Suppressor macrophage (primary cell): ENCODE measurements at regions not wholly inside any gene's neighbourhood (a gene's known extent, or its start where the extent isn't known, plus 50 kb on each side); places are given as distances from the start of the nearest gene placed in this dataset.
"Not testable (repeated sequence)": the region's sequence is repeated elsewhere in the genome, so short reads cannot be mapped to it uniquely, and the experiment has no call there.

ENCODE experiments used
- DNase-seq, 4 experiments: peaks; one replicate each; pipeline ENCODE4 v3.0.0-alpha.2; 2020 to 2022

DNA sequence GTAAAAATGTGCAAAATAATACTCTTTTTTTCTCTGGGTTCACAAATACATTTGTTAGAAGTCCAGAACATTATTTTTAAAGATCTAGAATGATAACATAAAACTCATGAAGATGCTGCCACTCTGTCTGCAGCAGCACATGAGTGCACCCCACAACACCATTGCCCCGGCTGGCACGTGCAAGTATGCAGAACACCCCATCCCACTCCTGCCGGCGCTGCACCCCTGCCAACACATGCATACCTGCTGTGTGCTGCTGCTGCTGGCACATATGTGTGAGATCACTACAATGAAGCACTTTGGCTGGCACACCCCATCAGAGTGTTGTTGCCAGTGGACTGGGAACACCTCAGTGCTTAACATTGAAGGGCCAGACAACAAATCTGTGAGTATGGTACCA is 129.1 kb downstream of the CCT8L2 start:
- DNase-seq, result not testable (repeated sequence)

- not testable (repeated sequence) for DNase-seq
Observed at GRCh38 chr22:16447451-16447850, 145.2 kb downstream of the CCT8L2 start.

- DNase-seq, result peak in 1 of 4 experiments; percentile 3
Observed at GRCh38 chr22:16446755-16447440, 145.7 kb downstream of the CCT8L2 start.

DNA sequence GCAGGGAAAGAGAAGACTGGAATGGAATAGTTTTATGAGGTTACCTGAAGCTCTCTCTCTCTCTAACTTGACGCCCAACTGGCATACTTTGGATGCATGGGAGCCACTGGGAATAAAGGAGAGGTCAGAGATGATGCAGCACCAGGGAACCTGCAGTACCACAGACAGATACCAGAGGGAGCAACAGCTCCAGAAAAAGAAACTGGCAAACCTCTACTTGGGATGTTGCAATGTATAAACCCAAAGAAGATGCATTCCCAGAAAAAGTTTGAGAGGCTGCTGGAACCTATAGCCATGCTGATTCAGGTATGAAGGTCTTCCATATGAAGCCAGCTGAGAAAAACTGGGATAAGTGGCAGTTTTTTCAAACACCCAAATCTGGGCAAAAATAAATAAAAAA is 151.6 kb downstream of the CCT8L2 start:
- DNase-seq, result not testable (repeated sequence)

DNA sequence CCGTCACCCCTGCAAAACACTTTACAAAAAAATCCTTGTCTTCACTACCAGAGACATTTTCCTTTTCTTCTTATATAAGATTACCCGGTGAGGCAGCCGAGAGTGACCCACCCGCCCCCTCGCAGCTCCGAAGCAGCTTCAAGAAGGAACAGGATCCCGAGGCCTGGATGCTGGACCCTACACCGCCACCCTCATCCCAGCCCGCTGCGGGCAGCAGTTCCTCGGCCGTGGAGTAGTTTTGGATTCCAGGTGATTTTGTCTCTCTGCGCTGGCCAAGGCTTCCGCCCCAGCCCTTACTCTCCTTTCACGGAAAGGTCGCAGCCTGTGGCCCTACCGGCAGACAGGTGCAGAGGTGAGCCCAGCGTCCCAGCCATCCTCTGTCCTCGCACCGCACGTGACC is 169.1 kb downstream of the CCT8L2 start:
- not testable (repeated sequence) for DNase-seq

GRCh38 chr22:16417498-16417897 is 175.1 kb downstream of the CCT8L2 start:
- DNase-seq, result not testable (repeated sequence)

DNA sequence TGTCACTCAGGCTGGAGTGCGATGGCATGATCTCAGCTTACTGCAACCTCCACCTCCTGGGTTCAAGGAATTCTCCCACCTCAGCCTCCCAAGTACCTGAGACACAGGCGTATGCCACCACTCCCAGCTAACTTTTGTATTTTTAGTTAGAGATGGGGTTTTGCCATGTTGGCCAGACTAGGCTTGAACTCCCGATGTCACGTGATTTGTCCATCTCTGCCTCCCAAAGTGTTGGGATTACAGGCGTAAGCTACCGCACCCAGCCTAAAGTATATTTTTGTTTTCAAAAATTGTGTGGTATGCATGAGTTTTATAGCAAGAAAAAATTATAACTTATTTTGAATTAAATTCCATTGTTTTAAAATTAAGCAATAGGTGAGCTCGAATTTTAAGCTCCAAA is 188.0 kb downstream of the CCT8L2 start:
- DNase-seq, result not testable (repeated sequence)

- not testable (repeated sequence) for DNase-seq
Observed at GRCh38 chr22:16403661-16404060, 188.9 kb downstream of the CCT8L2 start.

DNA sequence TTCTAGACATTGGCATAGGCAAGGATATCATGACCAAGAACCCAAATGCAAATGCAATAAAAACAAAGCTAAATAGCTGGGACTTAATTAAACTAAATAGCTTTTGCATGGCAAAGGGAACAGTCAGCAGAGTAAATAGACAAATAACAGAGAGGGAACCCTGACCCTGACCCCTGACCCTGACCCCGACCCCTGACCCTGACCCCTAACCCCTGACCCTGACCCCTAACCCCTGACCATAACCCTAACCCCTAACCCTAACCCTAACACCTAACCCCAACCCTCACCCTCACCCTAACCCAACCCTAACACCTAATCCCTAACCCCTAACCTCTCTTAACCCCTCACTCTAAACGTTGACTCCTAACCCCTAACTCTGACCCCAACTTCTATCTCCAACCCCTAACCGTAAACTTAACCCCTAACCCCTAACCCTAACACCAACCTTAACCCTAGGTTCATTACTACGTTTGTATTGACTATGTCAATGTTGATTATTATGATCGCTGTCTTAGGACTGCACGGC is 189.7 kb downstream of the CCT8L2 start:
- not testable (repeated sequence) for DNase-seq

GRCh38 chr22:16393476-16393875 is 199.1 kb downstream of the CCT8L2 start:
- DNase-seq, result not testable (repeated sequence)

DNA sequence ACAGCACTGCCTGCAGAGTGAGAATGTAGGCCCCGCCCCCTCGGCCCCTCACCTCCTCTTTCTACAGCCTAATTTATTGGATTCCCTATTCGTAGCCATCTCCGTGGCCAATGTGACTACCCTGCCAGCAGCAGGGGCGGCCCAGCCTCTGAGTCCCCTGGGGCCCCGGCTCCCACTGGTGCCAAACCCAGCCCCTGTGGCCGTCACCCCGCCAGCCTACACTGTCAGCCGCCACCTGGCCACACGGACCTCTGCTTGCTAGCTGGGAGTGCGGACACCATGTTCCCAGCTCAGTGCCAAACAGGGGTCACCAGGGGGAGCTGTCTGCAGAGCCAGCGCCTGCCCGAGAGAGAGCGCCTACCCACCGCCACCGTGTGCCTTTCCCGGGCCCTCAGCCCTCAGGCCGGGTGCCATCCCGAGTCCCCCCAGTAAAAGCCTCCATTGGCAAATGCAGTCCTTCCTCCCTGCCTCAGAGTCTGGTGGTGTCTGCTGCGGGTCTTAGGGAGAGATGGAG is 201.1 kb downstream of the CCT8L2 start:
- DNase-seq, result not testable (repeated sequence)

DNA sequence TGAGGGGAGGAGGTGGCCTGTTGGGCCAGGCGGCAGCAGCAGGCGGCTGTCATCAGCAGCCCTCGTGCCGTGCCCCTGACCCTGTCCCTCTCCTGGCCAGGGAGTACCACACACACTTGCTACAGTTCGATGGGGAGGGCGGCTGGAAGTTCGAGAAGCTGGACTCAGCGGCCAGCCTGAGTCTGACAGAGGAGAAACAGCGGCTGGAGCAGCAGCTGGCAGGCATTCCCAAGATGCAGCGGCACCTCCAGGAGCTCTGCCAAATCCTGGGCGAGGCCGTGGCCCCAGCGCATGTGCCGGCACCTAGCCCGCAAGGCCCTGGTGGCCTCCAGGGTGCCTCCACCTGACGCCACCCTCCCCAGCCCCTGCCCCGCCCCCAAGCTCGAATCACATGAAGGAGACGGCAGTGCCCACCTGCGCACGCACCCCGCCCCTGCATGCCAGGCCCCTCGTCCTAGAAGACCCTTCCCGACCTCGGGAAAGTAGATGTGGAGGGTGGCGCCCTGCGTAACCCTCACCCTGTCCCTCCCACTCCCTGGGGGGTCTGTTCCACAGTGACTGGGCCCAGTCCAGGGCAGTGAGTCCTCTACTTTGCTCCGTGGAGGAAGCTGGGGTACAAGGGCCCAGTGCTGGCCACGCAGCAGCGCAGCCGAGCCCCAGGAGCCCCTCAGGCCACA is 201.9 kb downstream of the CCT8L2 start:
- not testable (repeated sequence) for DNase-seq

DNA sequence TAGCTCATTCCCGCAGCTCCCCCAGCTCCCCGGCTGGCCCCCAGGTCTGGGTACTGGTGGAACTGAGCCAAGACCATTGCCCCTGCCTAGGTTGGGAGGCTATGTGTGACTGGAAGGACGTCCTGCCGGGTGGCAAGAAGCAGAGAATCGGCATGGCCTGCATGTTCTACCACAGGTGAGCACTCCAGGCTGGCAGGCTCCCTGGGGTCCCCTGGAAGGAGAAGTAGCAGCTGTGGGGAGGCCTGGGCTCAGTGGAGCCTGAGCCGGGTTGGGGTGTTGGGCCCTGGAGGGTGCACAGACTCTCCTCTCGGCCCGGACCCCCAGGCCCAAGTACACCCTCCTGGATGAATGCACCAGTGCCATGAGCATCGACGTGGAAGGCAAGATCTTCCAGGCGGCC is 202.6 kb downstream of the CCT8L2 start:
- not testable (repeated sequence) for DNase-seq

DNA sequence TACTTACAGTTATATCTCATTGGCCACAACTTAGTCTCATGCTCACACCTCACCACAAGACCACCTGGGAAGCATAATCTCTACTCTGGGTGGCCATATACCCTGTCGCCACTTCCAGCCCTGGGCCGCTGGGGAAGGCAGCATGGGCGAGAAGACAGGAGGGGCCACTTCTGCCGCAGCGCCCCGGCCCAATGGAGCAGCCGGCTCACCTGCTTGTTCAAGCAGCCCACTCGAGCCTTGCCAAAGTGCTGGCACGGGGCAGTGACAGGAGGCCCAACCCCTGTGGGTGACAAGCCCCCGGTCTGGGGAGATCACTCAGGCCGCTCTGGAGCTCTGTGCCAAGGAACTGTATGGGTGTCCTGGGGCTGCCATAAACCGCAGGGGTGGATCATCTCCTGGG is 203.4 kb downstream of the CCT8L2 start:
- DNase-seq, result not testable (repeated sequence)

GRCh38 chr22:16388616-16389015 is 204.0 kb downstream of the CCT8L2 start:
- not testable (repeated sequence) for DNase-seq

- DNase-seq, result not testable (repeated sequence)
Observed at GRCh38 chr22:16388127-16388526, 204.5 kb downstream of the CCT8L2 start.

DNA sequence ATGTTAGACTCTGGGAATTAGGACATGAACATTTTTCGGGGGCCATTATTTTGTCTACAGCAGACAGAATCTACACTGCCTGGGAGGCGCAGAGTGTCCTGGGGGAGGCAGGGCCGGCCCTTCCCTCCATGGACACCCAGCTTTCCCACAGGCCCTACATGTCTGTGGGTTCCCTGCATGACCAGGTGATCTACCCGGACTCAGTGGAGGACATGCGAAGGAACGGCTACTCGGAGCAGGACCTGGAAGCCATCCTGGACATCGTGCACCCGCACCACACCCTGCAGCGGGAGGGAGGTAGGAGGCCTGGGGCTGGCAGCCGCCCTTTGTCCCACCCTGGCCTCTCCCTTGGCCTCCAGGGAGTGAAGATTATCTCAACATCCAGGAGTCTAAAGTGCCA is 205.1 kb downstream of the CCT8L2 start:
- not testable (repeated sequence) for DNase-seq

- DNase-seq, result no peak
Observed at GRCh38 chr22:16387088-16387487, 205.5 kb downstream of the CCT8L2 start.

DNA sequence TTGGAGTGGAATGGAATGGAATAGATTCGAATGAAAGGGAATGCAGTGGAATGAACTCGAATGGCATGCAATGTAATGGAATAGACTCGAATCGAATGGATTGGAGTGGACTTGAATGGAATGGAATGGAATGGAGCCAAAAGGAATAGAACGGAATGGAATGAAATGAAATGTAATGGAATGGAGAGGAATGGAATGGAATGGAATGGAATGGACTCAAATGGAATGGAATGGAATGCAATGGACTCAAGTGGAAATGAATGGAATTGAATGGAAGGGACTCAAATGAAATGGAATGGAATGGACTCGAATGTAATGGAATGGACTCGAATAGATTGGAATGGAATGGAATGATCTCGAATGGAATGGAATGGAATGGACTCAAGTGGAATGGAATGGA is 231.3 kb downstream of the CCT8L2 start:
- DNase-seq, result not testable (repeated sequence)

DNA sequence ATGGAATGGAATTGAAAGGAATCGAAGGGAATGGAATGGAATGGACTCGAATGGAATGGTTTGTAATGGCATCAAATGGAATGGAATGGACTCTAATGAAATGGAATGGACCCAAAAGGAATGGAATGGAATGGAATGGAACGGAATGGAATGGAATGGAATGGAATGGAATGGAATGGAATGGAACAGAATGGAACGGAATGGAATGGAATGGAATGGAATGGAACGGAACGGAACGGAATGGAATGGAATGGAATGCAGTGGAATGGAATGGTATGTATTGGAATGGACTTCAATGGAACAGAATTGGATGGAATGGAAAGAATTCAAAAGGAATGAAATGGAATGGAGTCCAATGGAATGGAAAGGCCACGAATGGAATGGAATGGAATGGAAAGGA is 240.0 kb downstream of the CCT8L2 start:
- DNase-seq, result not testable (repeated sequence)

DNA sequence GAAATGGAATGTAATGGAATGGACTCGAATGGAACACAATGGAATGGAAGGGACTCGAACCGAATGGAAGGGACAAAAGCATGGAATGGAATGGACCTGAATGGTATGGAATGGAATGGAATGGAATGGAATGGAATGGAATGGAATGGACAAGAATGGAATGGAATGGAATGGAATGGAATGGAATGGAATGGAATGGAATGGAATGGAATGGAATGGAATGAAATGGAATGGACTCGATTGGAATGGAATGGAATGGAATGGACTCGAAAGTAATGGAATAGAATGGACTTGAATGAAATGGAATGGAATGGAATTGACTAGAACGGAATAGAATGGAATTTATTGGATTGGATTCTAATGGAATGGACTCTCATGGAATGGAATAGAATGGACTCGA is 245.5 kb downstream of the CCT8L2 start:
- not testable (repeated sequence) for DNase-seq

GRCh38 chr22:16315565-16315964 is 277.0 kb downstream of the CCT8L2 start:
- DNase-seq, result not testable (repeated sequence)
